ENCODE measurements at regions not wholly inside any gene's neighbourhood (a gene's known extent, or its start where the extent isn't known, plus 50 kb on each side); places are given as distances from the start of the nearest gene placed in this dataset.

DNA sequence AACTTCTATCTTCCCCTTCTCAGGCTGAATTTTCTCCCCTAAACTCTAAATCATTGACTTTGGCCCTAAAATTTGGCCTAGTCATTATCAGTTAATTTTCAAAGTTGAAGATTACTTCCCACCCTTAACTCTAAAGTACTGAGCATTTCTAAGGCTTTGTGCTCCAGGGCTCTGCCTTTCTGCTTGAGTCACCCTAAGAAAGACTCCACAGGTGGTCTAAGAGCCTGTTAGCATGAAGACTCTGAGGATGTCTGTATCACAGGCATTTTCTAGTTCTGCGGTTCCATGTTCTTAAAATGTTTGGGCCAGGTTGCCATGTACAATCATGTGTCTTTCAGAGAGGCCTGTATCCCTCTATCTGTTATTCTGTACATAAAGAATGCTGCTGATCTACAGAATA lies 808.1 kb upstream of the MANEA start:
- TF ChIP-seq, protein P1, sequence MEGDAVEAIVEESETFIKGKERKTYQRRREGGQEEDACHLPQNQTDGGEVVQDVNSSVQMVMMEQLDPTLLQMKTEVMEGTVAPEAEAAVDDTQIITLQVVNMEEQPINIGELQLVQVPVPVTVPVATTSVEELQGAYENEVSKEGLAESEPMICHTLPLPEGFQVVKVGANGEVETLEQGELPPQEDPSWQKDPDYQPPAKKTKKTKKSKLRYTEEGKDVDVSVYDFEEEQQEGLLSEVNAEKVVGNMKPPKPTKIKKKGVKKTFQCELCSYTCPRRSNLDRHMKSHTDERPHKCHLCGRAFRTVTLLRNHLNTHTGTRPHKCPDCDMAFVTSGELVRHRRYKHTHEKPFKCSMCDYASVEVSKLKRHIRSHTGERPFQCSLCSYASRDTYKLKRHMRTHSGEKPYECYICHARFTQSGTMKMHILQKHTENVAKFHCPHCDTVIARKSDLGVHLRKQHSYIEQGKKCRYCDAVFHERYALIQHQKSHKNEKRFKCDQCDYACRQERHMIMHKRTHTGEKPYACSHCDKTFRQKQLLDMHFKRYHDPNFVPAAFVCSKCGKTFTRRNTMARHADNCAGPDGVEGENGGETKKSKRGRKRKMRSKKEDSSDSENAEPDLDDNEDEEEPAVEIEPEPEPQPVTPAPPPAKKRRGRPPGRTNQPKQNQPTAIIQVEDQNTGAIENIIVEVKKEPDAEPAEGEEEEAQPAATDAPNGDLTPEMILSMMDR (IDR thresholded peaks at IDR 0.05): no peak
- TF ChIP-seq FOSL2 (IDR thresholded peaks at IDR 0.05) (no peak), FOSL2 (CRISPR knock-in tag; IDR thresholded peaks at IDR 0.05) (no peak)

Data from A549 (cell line).